ENCODE measurements at regions not wholly inside any gene's neighbourhood (a gene's known extent, or its start where the extent isn't known, plus 50 kb on each side); places are given as distances from the start of the nearest gene placed in this dataset.

DNA sequence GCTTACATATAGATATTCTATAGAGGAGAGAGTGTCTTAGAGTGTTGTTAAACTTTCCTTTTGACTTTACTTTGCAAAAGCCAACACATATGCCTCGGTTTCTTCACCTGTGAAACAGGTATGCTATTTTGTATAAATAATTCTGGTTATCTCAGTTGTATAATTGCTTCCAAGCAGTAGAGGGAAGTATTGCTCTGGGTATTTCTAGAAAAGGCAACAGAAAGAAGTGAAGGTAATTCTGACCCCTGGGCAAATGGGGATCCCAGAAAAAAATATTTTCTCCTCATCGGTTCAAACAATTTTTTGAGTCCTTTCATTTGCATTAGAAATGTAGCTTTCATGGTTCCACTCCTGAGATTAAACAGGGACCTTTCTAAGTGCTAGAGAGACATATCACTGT, 216.5 kb upstream of the SEMA6D start:
- H3K4me3 ChIP-seq (ENCODE audit: low read depth, low read length), result no peak overlapping the region
- TF ChIP-seq, protein P1, sequence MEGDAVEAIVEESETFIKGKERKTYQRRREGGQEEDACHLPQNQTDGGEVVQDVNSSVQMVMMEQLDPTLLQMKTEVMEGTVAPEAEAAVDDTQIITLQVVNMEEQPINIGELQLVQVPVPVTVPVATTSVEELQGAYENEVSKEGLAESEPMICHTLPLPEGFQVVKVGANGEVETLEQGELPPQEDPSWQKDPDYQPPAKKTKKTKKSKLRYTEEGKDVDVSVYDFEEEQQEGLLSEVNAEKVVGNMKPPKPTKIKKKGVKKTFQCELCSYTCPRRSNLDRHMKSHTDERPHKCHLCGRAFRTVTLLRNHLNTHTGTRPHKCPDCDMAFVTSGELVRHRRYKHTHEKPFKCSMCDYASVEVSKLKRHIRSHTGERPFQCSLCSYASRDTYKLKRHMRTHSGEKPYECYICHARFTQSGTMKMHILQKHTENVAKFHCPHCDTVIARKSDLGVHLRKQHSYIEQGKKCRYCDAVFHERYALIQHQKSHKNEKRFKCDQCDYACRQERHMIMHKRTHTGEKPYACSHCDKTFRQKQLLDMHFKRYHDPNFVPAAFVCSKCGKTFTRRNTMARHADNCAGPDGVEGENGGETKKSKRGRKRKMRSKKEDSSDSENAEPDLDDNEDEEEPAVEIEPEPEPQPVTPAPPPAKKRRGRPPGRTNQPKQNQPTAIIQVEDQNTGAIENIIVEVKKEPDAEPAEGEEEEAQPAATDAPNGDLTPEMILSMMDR (IDR thresholded peaks at IDR 0.05; ENCODE audit: low read depth, low read length), result no peak

DNA sequence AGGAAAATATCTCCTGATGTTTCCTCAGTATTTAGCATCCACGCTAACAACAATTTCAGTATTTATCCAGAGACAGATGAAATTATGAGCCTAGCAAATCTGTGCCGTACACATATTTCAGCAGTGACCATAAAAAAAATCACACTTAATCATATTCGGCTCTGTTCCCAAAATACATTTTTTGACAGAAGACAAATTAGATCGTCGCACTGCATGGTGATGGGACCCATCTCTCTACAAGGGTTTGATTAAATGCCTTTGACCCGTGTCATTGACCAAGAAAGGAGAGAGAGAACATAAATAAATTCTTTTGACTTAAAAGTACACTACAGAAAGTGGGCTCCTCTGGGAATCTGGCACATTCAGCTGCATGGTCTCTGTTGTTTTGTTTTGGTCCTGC, 215.3 kb upstream of the SEMA6D start:
- TF ChIP-seq, protein P1 (IDR thresholded peaks at IDR 0.05; ENCODE audit: low read depth, low read length), result no peak
- no peak overlapping the region for H3K4me3 ChIP-seq (ENCODE audit: low read depth, low read length)

- TF ChIP-seq, protein P1 (IDR thresholded peaks at IDR 0.05; ENCODE audit: low read depth, low read length), result no peak
- no peak overlapping the region for H3K4me3 ChIP-seq (ENCODE audit: low read depth, low read length)
Observed at GRCh38 chr15:47503876-47504275, 213.4 kb upstream of the SEMA6D start.

DNA sequence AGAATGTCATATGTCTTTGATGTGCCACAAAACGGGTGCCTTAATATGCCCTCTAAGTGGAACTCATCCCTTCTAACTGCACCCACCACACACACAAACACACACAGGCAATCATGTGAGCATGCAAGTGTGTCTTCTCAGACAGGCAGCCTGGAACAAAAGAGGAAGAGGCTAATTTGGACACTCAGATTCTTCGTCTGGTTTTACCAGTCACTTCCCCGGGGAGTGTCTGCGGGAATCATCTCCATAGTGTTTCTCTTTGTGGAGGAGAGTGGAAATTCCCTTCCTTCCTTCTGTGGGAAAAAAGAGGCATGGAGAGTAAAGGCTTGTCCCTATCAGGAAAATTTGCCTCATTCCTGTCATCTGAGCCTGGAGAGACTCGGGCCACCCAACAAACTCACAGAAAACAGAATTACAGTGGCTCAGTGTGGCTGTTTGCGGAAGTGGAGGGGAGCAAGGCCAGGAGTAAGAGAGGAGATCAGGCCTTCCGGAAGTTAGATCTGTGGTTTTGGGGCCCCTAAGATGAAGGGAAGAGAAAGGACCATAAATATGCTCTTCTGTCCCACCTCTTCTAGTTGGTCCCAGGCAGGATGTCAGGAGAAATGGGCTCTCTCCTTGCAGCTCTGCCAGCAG, 212.6 kb upstream of the SEMA6D start:
- TF ChIP-seq, protein P1 (IDR thresholded peaks at IDR 0.05; ENCODE audit: low read depth, low read length), result no peak
- no peak overlapping the region for H3K4me3 ChIP-seq (ENCODE audit: low read depth, low read length)

GRCh38 chr15:47505712-47506328, 211.5 kb upstream of the SEMA6D start:
- TF ChIP-seq, protein P1 (IDR thresholded peaks at IDR 0.05; ENCODE audit: low read depth, low read length), result no peak
- no peak overlapping the region for H3K4me3 ChIP-seq (ENCODE audit: low read depth, low read length)

DNA sequence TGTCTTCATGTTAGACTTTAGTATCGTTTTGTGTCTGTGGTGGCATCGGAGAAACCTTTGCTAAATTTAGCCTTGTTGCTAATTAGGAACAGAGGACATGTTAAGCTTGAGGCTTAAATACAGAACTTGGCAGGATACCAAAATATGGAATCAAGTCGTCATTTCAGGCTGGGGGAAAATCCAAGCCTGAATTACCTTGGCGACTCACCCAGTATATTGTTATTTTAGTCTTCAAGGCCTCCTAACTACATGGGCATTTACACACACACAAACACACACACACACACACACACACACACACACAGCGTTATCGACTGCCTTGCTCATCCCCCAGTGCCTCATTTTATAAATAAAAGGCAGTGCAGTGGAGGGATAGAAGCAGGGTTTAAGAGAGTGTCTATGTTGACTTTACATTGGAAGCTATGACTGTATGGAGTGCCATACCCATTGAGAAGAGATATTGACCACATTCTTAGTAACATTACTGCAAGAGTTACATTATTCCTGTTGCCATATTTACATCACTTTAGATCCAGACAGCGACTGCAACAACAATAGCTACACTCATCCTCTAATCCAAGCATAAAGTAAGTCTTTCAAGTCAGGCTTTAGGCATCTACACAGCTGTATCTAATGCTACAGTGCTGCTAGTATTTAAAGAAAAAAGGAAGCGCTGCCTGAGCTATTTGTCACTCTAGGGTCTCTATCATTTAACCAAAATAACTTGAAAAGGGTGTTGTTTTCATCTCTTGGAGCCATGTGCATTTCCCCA, 210.8 kb upstream of the SEMA6D start:
- TF ChIP-seq, protein P1 (IDR thresholded peaks at IDR 0.05; ENCODE audit: low read depth, low read length), result no peak
- no peak overlapping the region for H3K4me3 ChIP-seq (ENCODE audit: low read depth, low read length)

All from WI38 (cell line).